HTR-8/SVneo (cell line): ENCODE measurements at regions not wholly inside any gene's neighbourhood (a gene's known extent, or its start where the extent isn't known, plus 50 kb on each side); places are given as distances from the start of the nearest gene placed in this dataset.
"Not testable (repeated sequence)": the region's sequence is repeated elsewhere in the genome, so short reads cannot be mapped to it uniquely, and the experiment has no call there.

Experiments
- DNase-seq: peaks from one replicate; pipeline ENCODE4 v3.0.0; 2011; ENCODE audit warnings: low spot score, mixed read lengths; ENCODE audit not compliant: insufficient read length
- FAIRE-seq: peaks from 2 replicates; lab custom pipeline; 2011; peaks lifted over from hg19 to GRCh38; lab: Jason Lieb, UNC

GRCh38 chr2:241953324-241953928 is 83.9 kb downstream of the RTP5 start:
- DNase-seq (no peak), FAIRE-seq (no peak)

- FAIRE-seq, result no peak
Measured at GRCh38 chr2:241956521-241957110, 87.1 kb downstream of the RTP5 start.

GRCh38 chr2:241957276-241957675 is 87.7 kb downstream of the RTP5 start:
- FAIRE-seq (no peak), DNase-seq (no peak)

More at GRCh38 chr2:241956521-241957110, 87.1 kb downstream of the RTP5 start:
- no peak for DNase-seq

GRCh38 chr2:241958818-241959545 is 89.5 kb downstream of the RTP5 start:
- no peak for FAIRE-seq

GRCh38 chr2:241959751-241960269 is 90.3 kb downstream of the RTP5 start:
- DNase-seq, result no peak
- no peak for FAIRE-seq

More at GRCh38 chr2:241958818-241959545, 89.5 kb downstream of the RTP5 start:
- DNase-seq, result no peak

- DNase-seq, result no peak
- no peak for FAIRE-seq
Measured at GRCh38 chr2:241961454-241961853, 91.9 kb downstream of the RTP5 start.

GRCh38 chr2:241964133-241964532 is 94.6 kb downstream of the RTP5 start:
- FAIRE-seq (no peak), DNase-seq (no peak)

GRCh38 chr2:241965931-241966412 is 96.4 kb downstream of the RTP5 start:
- DNase-seq (peak; percentile 85), FAIRE-seq (peak; percentile 83)

GRCh38 chr2:241966647-241967466 is 97.3 kb downstream of the RTP5 start:
- DNase-seq (no peak), FAIRE-seq (no peak)

GRCh38 chr2:241967467-241968144 is 98.1 kb downstream of the RTP5 start:
- FAIRE-seq (no peak), DNase-seq (no peak)

- DNase-seq (no peak), FAIRE-seq (no peak)
Measured at GRCh38 chr2:241968417-241968816, 98.9 kb downstream of the RTP5 start.

- not testable (repeated sequence) for DNase-seq, FAIRE-seq
Measured at GRCh38 chr2:241969182-241969581, 99.7 kb downstream of the RTP5 start.

- no peak for DNase-seq
- no peak for FAIRE-seq
Measured at GRCh38 chr2:241970716-241971115, 101.2 kb downstream of the RTP5 start.

GRCh38 chr2:241974096-241974495 is 104.6 kb downstream of the RTP5 start:
- FAIRE-seq, result no peak
- no peak for DNase-seq

GRCh38 chr2:241974851-241975592 is 105.5 kb downstream of the RTP5 start:
- no peak for FAIRE-seq
- no peak for DNase-seq

- FAIRE-seq (no peak), DNase-seq (no peak)
Measured at GRCh38 chr2:241975593-241976284, 106.2 kb downstream of the RTP5 start.

GRCh38 chr2:241976296-241976695 is 106.8 kb downstream of the RTP5 start:
- FAIRE-seq, result no peak

GRCh38 chr2:241977557-241978300 is 108.2 kb downstream of the RTP5 start:
- DNase-seq, result no peak
- FAIRE-seq, result no peak

More at GRCh38 chr2:241976296-241976695, 106.8 kb downstream of the RTP5 start:
- no peak for DNase-seq
